T-helper 17 cell (primary cell): ENCODE measurements at regions not wholly inside any gene's neighbourhood (a gene's known extent, or its start where the extent isn't known, plus 50 kb on each side); places are given as distances from the start of the nearest gene placed in this dataset.

Source experiments
- ATAC-seq: fragments of 150-1000 bp; cut with Tn5 transposase; 2 replicates; pipeline ENCODE4 v1.10.0; 2021; ENCODE audit warnings: mild to moderate bottlenecking, moderate library complexity
- DNase-seq, 3 donors: peaks; one replicate each; pipeline versions ENCODE4 v3.0.0 to v3.0.0-alpha.2; 2020 to 2021
- H3K9me3 ChIP-seq: one replicate; pipeline ENCODE4 v1.7.0; 2013; ENCODE audit warnings: low read length, mild to moderate bottlenecking; ENCODE audit not compliant: control insufficient read depth, poor library complexity, severe bottlenecking
- H3K27ac Mint-ChIP-seq: one replicate; pipeline ENCODE4 v1.8.0; 2022; ENCODE audit warnings: mild to moderate bottlenecking, moderate library complexity, mixed read lengths
- H3K27me3 Mint-ChIP-seq: one replicate; pipeline ENCODE4 v1.8.0; 2022; ENCODE audit warnings: mixed read lengths
- H3K36me3 Mint-ChIP-seq: one replicate; pipeline ENCODE4 v1.8.0; 2022; ENCODE audit warnings: low read depth, mixed read lengths
- H3K4me1 Mint-ChIP-seq: one replicate; pipeline ENCODE4 v1.8.0; 2022; ENCODE audit warnings: mild to moderate bottlenecking, mixed read lengths
- H3K4me3 Mint-ChIP-seq: one replicate; pipeline ENCODE4 v1.8.0; 2022; ENCODE audit warnings: mild to moderate bottlenecking, moderate library complexity, mixed read lengths

- DNase-seq (no peak), ATAC-seq (no peak)
- H3K4me1 Mint-ChIP-seq = no peaks in the 10 kb centered on the region
- H3K36me3 Mint-ChIP-seq = no peaks in the 10 kb centered on the region
- H3K27ac Mint-ChIP-seq = no peak overlapping the region
- peaks cover 4% of the 10 kb centered on the region for H3K9me3 ChIP-seq
- H3K4me3 Mint-ChIP-seq = no peak overlapping the region
- H3K27me3 Mint-ChIP-seq = peaks cover 22% of the 10 kb centered on the region
These were observed 65.5 kb upstream of the SKOR2 start for GRCh38 chr18:47316924-47317323.

- no peaks in the 10 kb centered on the region for H3K4me1 Mint-ChIP-seq
- H3K4me3 Mint-ChIP-seq = no peak overlapping the region
- no peak overlapping the region for H3K27ac Mint-ChIP-seq
- DNase-seq (no peak), ATAC-seq (no peak)
- no peaks in the 10 kb centered on the region for H3K36me3 Mint-ChIP-seq
- peaks cover 37% of the 10 kb centered on the region for H3K27me3 Mint-ChIP-seq
- H3K9me3 ChIP-seq = no peaks in the 10 kb centered on the region
These were observed 62.4 kb upstream of the SKOR2 start for GRCh38 chr18:47313901-47314300.

GRCh38 chr18:47311585-47311984 lies 60.1 kb upstream of the SKOR2 start:
- Mint-ChIP-seq H3K4me1 (no peaks in the 10 kb centered on the region), H3K27me3 (peaks cover 41% of the 10 kb centered on the region)

More at GRCh38 chr18:47311585-47311984, 60.1 kb upstream of the SKOR2 start:
- Mint-ChIP-seq H3K27ac (no peak overlapping the region), H3K4me3 (no peak overlapping the region), H3K36me3 (no peaks in the 10 kb centered on the region)
- DNase-seq = no peak
- H3K9me3 ChIP-seq = no peaks in the 10 kb centered on the region
- ATAC-seq = no peak
